ENCODE measurements at regions not wholly inside any gene's neighbourhood (a gene's known extent, or its start where the extent isn't known, plus 50 kb on each side); places are given as distances from the start of the nearest gene placed in this dataset.

DNA sequence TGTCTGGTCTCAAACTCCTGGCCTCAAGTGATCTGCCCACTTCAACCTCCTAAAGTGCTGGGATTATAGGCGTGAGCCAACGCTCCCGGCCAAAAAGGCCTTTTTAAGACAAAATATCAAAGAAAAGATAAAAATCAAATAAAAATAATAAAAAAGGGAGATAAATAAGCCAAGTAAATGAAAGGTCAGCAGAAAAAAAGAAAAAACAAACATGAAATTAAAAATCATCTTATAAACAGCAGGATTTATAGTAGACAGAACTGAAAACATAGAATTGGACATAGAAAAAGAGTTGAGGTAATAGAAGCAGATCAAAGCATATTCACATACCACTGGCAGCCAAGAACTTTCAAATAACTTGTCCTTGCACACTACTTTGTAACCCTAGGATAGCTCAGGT, 983.4 kb downstream of the ROBO2 start:
- TF ChIP-seq, protein P1, sequence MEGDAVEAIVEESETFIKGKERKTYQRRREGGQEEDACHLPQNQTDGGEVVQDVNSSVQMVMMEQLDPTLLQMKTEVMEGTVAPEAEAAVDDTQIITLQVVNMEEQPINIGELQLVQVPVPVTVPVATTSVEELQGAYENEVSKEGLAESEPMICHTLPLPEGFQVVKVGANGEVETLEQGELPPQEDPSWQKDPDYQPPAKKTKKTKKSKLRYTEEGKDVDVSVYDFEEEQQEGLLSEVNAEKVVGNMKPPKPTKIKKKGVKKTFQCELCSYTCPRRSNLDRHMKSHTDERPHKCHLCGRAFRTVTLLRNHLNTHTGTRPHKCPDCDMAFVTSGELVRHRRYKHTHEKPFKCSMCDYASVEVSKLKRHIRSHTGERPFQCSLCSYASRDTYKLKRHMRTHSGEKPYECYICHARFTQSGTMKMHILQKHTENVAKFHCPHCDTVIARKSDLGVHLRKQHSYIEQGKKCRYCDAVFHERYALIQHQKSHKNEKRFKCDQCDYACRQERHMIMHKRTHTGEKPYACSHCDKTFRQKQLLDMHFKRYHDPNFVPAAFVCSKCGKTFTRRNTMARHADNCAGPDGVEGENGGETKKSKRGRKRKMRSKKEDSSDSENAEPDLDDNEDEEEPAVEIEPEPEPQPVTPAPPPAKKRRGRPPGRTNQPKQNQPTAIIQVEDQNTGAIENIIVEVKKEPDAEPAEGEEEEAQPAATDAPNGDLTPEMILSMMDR (conservative IDR thresholded peaks at IDR 0.05; ENCODE audit: low read length), result no peak
- TF ChIP-seq EZH2phosphoT487 (IDR thresholded peaks at IDR 0.05; ENCODE audit: borderline replicate concordance), result no peak
